Suprapubic skin (tissue), 4 donors: ENCODE measurements at regions not wholly inside any gene's neighbourhood (a gene's known extent, or its start where the extent isn't known, plus 50 kb on each side); places are given as distances from the start of the nearest gene placed in this dataset.

ENCODE experiments used
- CTCF ChIP-seq, 2 donors: fragments of 200-600 bp in 1 of 2; fragments of 450-650 bp in 1 of 2; sonication (generic) in 1 of 2; IDR thresholded peaks; one replicate each; pipeline ENCODE4 v1.5.1; 2016 to 2019; ENCODE audit warnings: antibody characterized with exemption in 2 of 2, mild to moderate bottlenecking in 1 of 2, moderate library complexity in 1 of 2
- POLR2A ChIP-seq, 2 donors: fragments of 450-650 bp; IDR thresholded peaks; one replicate each; pipeline ENCODE4 v1.6.1; 2017; ENCODE audit warnings: antibody characterized with exemption in 2 of 2, mild to moderate bottlenecking in 2 of 2, moderate library complexity in 2 of 2
- POLR2AphosphoS5 ChIP-seq, 3 donors: sonication (generic); formaldehyde crosslinking; IDR thresholded peaks; one replicate each; pipeline ENCODE4 v1.6.1; 2017; ENCODE audit warnings: antibody characterized with exemption in 3 of 3

GRCh38 chr4:112978691-112979472 lies 70.6 kb upstream of the ANK2 start:
- TF ChIP-seq CTCF (IDR thresholded peaks at IDR 0.05), result no peak
- no peak for TF ChIP-seq POLR2A (IDR thresholded peaks at IDR 0.05)
- TF ChIP-seq POLR2AphosphoS5 (IDR thresholded peaks at IDR 0.05), result no peak
